Stomach (tissue), 4 donors: ENCODE measurements at regions not wholly inside any gene's neighbourhood (a gene's known extent, or its start where the extent isn't known, plus 50 kb on each side); places are given as distances from the start of the nearest gene placed in this dataset.

Experiments used
- POLR2A ChIP-seq, 4 donors: fragments of 450-650 bp; IDR thresholded peaks; one replicate each; pipeline ENCODE4 v1.6.1; 2016; ENCODE audit warnings: antibody characterized with exemption in 4 of 4, control low read depth in 2 of 4, mild to moderate bottlenecking in 1 of 4, moderate library complexity in 1 of 4
- POLR2AphosphoS5 ChIP-seq, 3 donors: sonication (generic); formaldehyde crosslinking; IDR thresholded peaks; one replicate each; pipeline ENCODE4 v1.6.1; 2016; ENCODE audit warnings: antibody characterized with exemption in 3 of 3
- TF ChIP-seq, protein P1 (sequence below), 7 experiments: fragments of 450-650 bp in 4 of 7; fragments of 200-600 bp in 3 of 7; sonication (generic) in 3 of 7; IDR thresholded peaks; one replicate each; pipeline ENCODE4 v1.5.1; 2016 to 2019; ENCODE audit warnings: antibody characterized with exemption in 7 of 7, control low read depth in 2 of 7, mild to moderate bottlenecking in 1 of 7

DNA sequence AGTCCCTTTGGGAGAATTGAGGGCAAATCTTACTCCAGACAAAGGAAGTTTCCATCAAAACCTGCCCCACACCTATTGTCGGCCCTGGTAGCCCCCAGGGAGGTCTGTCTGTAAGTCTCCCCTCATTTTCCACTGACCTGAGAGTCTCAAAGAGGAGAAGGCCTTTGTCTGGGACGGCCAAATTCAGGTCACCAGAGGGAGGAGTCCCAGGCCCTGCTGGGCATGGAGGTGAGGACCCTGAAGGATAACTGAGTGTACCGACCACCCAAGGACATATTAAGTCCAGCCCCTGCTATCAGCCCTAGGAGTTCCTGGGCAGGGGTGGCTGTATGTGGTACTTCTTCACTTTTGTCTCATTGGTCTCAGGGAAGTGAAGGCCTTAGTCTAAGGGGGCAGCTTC, 229.9 kb downstream of the FGF13 start:
- TF ChIP-seq, protein P1, sequence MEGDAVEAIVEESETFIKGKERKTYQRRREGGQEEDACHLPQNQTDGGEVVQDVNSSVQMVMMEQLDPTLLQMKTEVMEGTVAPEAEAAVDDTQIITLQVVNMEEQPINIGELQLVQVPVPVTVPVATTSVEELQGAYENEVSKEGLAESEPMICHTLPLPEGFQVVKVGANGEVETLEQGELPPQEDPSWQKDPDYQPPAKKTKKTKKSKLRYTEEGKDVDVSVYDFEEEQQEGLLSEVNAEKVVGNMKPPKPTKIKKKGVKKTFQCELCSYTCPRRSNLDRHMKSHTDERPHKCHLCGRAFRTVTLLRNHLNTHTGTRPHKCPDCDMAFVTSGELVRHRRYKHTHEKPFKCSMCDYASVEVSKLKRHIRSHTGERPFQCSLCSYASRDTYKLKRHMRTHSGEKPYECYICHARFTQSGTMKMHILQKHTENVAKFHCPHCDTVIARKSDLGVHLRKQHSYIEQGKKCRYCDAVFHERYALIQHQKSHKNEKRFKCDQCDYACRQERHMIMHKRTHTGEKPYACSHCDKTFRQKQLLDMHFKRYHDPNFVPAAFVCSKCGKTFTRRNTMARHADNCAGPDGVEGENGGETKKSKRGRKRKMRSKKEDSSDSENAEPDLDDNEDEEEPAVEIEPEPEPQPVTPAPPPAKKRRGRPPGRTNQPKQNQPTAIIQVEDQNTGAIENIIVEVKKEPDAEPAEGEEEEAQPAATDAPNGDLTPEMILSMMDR (IDR thresholded peaks at IDR 0.05) = no peak
- TF ChIP-seq POLR2AphosphoS5 (IDR thresholded peaks at IDR 0.05) (no peak), POLR2A (IDR thresholded peaks at IDR 0.05) (no peak)
